ENCODE measurements at regions not wholly inside any gene's neighbourhood (a gene's known extent, or its start where the extent isn't known, plus 50 kb on each side); places are given as distances from the start of the nearest gene placed in this dataset.

- Histone ChIP-seq H3K27ac (no peak overlapping the region), H3K9me3 (ENCODE audit: low read depth) (no peaks in the 10 kb centered on the region), H2AFZ (no peak overlapping the region), H3K4me3 (no peak overlapping the region), H4K20me1 (ENCODE audit: insufficient read depth, poor library complexity, severe bottlenecking) (no peaks in the 10 kb centered on the region), H3K9me2 (replicated peaks; ENCODE audit: insufficient read depth) (no peaks in the 10 kb centered on the region), H3K27me3 (no peaks in the 10 kb centered on the region), H3K4me1 (ENCODE audit: insufficient read depth) (no peaks in the 10 kb centered on the region), H3K79me2 (no peaks in the 10 kb centered on the region), H3K4me2 (no peak overlapping the region), H3K36me3 (replicated peaks; ENCODE audit: insufficient read depth, low read depth) (no peaks in the 10 kb centered on the region)
- no peak for TF ChIP-seq EZH2phosphoT487 (IDR thresholded peaks at IDR 0.05; ENCODE audit: low read depth, severe bottlenecking, unreplicated experiment)
- TF ChIP-seq CTCF (IDR thresholded peaks at IDR 0.05; ENCODE audit: poor library complexity), result no peak
- no peak for TF ChIP-seq EZH2 (IDR thresholded peaks at IDR 0.05; ENCODE audit: borderline replicate concordance)
- no peak for DNase-seq (ENCODE audit: low spot score)
- WGBS (ENCODE audit: low lambda C conversion rate, missing lambda C conversion rate), result 77% methylated on average over 1 of the region's 1 CpG
Measured at GRCh38 chr4:114527170-114527569, 71.4 kb upstream of the UGT8 start.

- Histone ChIP-seq H3K4me1 (ENCODE audit: insufficient read depth) (no peaks in the 10 kb centered on the region), H3K79me2 (no peaks in the 10 kb centered on the region), H3K4me3 (no peak overlapping the region), H4K20me1 (ENCODE audit: insufficient read depth, poor library complexity, severe bottlenecking) (no peaks in the 10 kb centered on the region), H3K9me3 (ENCODE audit: low read depth) (no peaks in the 10 kb centered on the region), H3K27ac (no peak overlapping the region), H3K36me3 (replicated peaks; ENCODE audit: insufficient read depth, low read depth) (no peaks in the 10 kb centered on the region), H3K9me2 (replicated peaks; ENCODE audit: insufficient read depth) (no peaks in the 10 kb centered on the region), H2AFZ (no peak overlapping the region), H3K27me3 (no peaks in the 10 kb centered on the region), H3K4me2 (no peak overlapping the region)
- TF ChIP-seq CTCF (IDR thresholded peaks at IDR 0.05; ENCODE audit: poor library complexity) (no peak), EZH2phosphoT487 (IDR thresholded peaks at IDR 0.05; ENCODE audit: low read depth, severe bottlenecking, unreplicated experiment) (no peak), EZH2 (IDR thresholded peaks at IDR 0.05; ENCODE audit: borderline replicate concordance) (no peak)
- DNase-seq (ENCODE audit: low spot score), result no peak
- 20% methylated on average over 2 of the region's 2 CpGs for WGBS (ENCODE audit: low lambda C conversion rate, missing lambda C conversion rate)
Measured at GRCh38 chr4:114527637-114528036, 71.0 kb upstream of the UGT8 start.

GRCh38 chr4:114535725-114536124, 62.9 kb upstream of the UGT8 start:
- 49% methylated on average over 1 of the region's 1 CpG for WGBS (ENCODE audit: low lambda C conversion rate, missing lambda C conversion rate)
- no peak overlapping the region for H3K4me2 ChIP-seq
- no peaks in the 10 kb centered on the region for H3K79me2 ChIP-seq
- H3K27ac ChIP-seq, result no peak overlapping the region
- H4K20me1 ChIP-seq (ENCODE audit: insufficient read depth, poor library complexity, severe bottlenecking), result no peaks in the 10 kb centered on the region
- H3K9me3 ChIP-seq (ENCODE audit: low read depth), result no peaks in the 10 kb centered on the region
- TF ChIP-seq EZH2phosphoT487 (IDR thresholded peaks at IDR 0.05; ENCODE audit: low read depth, severe bottlenecking, unreplicated experiment), result no peak
- no peaks in the 10 kb centered on the region for H3K9me2 ChIP-seq (replicated peaks; ENCODE audit: insufficient read depth)
- no peak for DNase-seq (ENCODE audit: low spot score)
- no peaks in the 10 kb centered on the region for H3K4me1 ChIP-seq (ENCODE audit: insufficient read depth)
- H3K4me3 ChIP-seq, result no peak overlapping the region
- no peaks in the 10 kb centered on the region for H3K27me3 ChIP-seq
- H2AFZ ChIP-seq, result no peak overlapping the region
- no peaks in the 10 kb centered on the region for H3K36me3 ChIP-seq (replicated peaks; ENCODE audit: insufficient read depth, low read depth)

- no peaks in the 10 kb centered on the region for H3K4me1 ChIP-seq (ENCODE audit: insufficient read depth)
- WGBS (ENCODE audit: low lambda C conversion rate, missing lambda C conversion rate), result 82% methylated on average over 3 of the region's 3 CpGs
- H3K9me2 ChIP-seq (replicated peaks; ENCODE audit: insufficient read depth), result no peaks in the 10 kb centered on the region
- no peaks in the 10 kb centered on the region for H3K79me2 ChIP-seq
- H3K9me3 ChIP-seq (ENCODE audit: low read depth), result no peaks in the 10 kb centered on the region
- H3K36me3 ChIP-seq (replicated peaks; ENCODE audit: insufficient read depth, low read depth), result no peaks in the 10 kb centered on the region
- no peak overlapping the region for H3K27ac ChIP-seq
- no peak overlapping the region for H2AFZ ChIP-seq
- no peak overlapping the region for H3K4me3 ChIP-seq
- H3K27me3 ChIP-seq, result no peaks in the 10 kb centered on the region
- no peak overlapping the region for H3K4me2 ChIP-seq
- no peak for TF ChIP-seq CTCF (IDR thresholded peaks at IDR 0.05; ENCODE audit: poor library complexity)
- no peak for TF ChIP-seq EZH2 (IDR thresholded peaks at IDR 0.05; ENCODE audit: borderline replicate concordance)
- TF ChIP-seq EZH2phosphoT487 (IDR thresholded peaks at IDR 0.05; ENCODE audit: low read depth, severe bottlenecking, unreplicated experiment), result no peak
- H4K20me1 ChIP-seq (ENCODE audit: insufficient read depth, poor library complexity, severe bottlenecking), result no peaks in the 10 kb centered on the region
- no peak for DNase-seq (ENCODE audit: low spot score)
Measured at GRCh38 chr4:114537352-114537751, 61.3 kb upstream of the UGT8 start.

All from hepatocyte (in vitro differentiated cells).